ENCODE measurements at regions not wholly inside any gene's neighbourhood (a gene's known extent, or its start where the extent isn't known, plus 50 kb on each side); places are given as distances from the start of the nearest gene placed in this dataset.
A peak's percentile ranks its signal among the peaks of the same experiment; 100 is the strongest.

DNA sequence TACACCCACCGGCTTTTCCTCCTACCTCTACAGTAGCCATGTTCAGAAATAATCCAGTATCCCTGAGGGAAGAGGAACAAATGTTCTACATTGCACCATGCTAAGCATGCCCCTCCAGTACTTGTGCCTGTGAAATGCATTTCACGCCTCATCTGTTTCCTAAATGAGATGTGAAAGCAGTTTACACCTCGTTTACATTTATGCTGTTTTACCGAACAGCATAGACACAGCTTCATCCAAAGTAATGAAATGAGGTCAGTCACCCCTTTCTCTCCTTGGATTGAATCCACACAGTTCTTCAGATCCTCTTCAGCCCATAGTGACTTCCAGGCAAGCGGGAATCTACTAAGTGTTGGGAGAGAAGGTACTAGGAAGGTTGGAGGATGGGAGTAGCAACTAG is 514.3 kb downstream of the PDCD6IP start:
- DNase-seq: no peak

DNA sequence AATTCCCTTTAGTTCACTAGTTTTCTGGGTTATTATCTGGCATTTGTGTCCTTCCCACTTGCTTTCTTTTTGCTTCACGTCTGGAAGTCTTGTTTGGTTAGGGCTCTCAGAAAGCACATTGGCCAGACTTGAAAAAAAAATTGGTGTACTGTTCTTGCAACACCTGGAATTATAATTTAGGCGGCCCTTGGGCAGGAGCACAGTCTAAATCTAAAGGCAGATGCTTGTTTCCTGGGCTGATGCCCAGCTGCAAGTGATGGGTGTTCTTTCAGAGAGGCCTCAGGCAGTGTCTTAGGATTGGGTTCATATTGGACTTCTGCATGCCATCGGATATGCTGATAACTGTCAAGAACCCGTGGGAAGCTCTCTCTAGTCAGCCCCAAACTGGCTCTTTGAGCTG is 521.5 kb downstream of the PDCD6IP start:
- no peak for DNase-seq

DNA sequence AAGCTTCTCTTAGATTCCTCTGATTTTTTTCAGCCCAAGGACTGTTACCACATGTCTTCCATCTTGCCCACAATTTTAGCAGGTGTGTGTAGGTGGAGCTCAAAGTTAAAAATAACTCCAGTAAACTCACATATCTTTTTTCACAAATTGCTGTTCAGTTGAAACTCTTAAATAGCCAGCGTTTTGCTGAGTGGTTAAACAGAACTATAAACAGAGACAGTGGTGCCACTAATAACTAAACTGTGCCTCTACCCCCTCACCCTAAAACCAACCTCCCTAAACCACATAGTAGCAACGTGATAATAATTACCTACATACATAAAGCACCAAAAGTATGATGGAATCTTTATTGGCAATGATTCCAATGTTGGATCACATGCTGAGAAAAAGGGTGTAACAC is 525.1 kb downstream of the PDCD6IP start:
- no peak for DNase-seq

DNA sequence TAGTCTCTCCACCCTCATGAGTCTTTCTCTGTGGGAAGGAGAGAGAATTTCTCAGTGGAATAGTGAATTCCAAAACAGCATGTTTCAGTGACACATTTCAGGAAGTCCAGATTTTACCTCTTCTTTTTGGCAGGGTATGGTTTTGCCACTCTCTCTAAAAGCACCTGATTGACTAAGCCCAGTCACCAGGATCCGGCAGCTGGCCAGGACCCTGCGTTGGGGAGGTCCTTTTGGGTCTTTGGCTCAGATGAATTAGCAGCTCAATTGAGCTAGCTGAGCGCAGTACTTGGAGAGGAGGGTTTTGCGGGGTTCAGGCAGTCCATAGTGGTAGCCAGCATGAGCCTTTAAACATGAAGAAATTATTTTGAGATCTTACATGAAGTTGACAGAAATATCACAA is 548.2 kb downstream of the PDCD6IP start:
- no peak for DNase-seq

DNA sequence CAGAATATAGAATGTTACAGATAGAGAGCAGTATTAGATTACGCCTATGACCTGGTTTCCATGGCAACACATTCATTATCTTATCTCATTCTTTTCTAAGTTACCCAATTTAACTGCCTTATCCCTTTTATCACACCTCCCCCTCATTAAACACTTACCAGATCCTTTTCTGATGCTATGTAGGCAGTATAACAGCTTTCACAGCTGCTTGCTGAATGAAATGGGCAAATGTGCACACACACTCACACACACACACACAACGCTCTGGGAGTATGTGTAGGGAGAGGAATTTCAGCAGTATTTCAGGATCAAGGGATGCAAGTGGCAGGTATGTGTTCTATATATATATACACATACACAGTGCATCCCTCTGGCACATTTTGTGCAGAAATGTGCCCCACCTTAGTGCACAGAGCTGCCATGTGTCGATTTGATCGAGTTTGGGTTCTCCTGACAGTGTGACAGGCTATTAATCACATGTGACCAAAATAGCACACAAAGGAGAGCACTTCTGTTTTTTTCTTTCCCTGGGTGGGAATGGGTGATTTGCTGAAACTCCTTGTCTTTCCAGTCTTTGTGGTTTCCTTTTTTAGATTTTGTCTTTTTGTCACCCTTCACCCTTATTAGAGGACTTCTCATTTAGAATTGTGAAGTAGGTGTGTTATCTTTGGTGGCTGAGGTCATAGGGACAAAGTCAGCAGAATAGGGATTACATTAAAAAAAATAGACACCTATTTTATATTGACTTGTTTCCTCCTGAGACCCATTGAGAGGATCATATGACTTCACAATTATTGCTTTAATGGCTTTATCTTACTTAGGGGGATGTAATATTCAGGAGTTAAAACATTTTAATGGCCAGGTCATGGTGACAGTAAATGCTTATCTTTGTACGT is 553.7 kb downstream of the PDCD6IP start:
- DNase-seq: peak in 3 of 4 experiments; percentile 16 to 37 (median 37)

DNA sequence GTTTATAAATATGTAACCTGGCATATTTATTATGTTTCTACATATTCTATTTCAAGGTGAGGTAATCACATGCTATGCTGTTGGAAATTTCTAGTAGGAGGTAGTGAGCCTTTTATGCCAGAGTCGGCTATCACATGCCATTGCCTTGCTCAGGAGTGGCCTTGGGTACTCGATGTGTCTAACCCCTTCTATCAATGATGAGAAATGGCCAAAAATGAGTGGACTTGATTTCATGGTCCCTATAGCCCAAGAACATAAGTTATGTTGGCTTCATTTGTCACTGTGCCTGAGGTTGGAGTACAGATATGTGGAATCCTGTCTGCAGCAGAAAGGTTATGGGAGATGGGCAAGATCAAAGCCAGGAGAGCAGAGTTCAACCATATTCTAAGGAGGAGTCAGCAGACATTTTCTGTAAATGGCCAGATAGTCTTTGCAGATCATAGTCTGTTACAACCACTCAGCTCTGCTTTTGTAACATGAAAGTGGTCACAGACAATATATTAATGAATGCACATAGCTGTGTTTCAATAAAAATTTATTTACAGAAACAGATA is 554.4 kb downstream of the PDCD6IP start:
- DNase-seq: no peak

DNA sequence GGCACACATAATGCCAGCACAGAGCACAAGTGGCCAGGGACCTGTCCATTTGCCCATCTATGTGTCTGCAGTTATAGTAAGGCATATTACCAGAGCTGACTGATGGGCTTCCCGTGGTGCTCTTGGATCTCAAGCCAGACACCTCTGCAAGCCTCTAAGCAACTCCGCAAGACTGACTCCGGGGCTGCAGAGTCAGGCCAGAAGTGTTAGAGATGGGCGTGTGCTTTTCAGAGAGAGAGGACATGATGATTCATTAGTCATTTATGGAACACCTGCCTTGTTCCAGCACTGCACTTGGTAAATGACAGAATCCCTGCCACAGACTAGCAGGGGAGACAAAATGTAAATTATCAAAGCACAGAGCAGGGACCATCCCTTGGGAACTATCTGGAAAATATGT is 559.0 kb downstream of the PDCD6IP start:
- no peak for DNase-seq

DNA sequence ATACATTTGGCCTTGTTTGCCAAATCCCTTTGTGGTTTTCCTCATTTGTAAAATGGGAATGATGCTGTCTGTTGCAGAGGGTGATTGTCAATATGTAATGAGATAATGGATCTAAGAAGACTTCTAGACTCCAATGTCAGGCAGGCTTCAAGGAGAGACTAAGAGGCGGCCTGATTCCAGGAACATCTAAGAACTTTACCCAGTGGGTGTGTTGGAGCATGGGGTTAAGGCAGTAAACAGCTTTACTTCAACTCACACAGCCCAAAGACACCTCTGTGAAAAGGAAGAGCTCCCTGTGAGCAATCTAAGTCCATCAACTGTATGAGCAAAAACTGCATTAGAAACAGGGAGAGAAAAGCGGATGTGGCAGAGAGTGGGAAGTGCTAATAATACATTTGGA is 560.6 kb downstream of the PDCD6IP start:
- no peak for DNase-seq

DNA sequence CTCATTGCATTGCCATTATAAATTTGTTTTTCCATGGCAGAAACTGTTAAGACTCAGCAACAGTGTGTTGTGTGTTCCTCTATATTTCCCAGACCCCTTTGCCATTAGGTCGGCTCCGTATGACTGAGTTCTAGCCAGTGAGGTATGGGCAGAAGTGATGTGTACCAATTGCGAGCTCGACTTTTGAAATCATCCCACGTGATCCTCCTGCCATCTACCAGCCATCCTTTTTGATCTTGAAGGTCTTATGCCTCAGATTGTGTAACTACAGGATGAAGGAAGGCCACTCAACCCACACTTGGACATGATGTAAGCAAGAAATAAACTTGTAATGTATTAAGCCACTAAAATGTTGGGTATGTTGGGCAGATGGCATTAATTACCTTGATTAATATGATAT is 562.3 kb downstream of the PDCD6IP start:
- DNase-seq: peak; percentile 62 to 84 (median 77)

DNA sequence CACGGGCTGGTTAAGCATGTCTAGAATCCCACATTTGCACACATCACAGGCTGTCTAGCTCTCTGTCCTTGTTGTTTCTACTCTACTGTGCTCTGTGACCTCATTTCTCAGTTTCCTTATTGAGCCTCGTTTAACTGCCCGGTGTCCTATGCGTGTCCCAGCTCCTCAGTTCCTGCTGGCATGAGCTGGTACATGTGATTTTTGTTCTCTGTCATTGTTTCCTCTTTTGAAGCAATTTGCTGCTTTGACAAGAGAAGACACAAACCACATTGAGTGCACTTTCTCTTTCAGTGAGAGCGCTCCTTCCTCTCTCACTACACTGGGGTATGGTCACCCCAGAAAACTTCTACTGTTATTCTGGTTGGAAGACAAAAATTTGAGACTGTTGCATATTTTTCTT is 563.5 kb downstream of the PDCD6IP start:
- peak; percentile 82 to 95 (median 90) for DNase-seq

DNA sequence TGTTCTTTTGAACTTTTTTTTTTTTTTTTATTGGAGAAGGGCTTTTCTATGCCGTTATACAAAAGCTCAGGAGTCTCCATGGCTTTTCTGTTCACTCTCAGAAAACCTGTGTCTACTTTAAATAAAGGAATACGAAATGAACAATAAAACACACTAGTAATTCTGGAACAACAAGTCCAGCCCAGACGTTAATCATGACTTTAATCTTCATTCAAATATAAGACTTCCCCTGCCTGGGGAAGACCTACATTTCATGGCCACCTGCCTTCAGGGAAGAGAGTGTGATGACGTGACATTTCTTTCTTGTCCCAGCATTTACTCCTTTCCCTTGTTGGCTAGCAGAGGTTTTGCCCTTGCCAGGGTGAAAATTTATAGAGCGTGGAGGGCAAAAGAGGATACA is 564.5 kb downstream of the PDCD6IP start:
- DNase-seq: no peak

DNA sequence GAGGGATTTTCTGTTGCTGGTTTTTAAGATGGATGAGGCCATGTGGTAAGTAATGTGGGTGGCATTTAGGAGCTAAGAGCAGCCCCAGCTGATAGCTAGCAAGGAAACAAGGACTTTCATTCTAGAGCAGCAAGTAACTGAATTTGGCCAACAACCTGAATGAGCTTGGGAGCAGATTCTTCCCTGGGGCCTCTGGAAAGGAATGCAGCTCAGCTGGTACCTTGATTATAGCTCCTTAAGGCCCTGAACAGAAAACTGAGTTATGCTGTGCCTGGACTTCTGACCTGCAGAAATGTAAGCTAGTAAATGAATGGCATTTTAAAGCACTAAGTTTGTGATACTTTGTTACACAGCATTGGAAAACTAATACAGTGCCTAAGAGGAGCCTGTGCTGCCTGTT is 565.5 kb downstream of the PDCD6IP start:
- DNase-seq: peak in 2 of 4 experiments; percentile 14 to 35

DNA sequence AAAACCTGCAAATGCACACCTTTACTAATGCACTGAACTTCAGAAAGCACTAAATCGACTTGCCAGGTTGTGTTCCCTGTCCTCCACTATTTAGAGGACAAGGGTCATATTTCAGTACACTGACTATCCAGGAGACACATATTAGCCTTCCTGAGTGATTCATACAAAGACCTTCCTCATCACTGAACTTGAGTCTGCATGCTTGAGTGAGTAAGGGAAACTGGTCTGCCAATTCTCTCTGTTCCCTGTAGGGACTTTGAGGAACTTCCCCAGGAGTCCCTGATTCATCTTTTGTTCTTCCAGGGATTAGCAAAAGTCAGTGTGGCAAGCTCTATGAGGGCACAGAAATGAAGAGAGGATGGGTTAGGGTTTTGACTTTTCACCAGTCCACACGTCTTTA is 565.9 kb downstream of the PDCD6IP start:
- peak; percentile 58 to 86 (median 74) for DNase-seq

DNA sequence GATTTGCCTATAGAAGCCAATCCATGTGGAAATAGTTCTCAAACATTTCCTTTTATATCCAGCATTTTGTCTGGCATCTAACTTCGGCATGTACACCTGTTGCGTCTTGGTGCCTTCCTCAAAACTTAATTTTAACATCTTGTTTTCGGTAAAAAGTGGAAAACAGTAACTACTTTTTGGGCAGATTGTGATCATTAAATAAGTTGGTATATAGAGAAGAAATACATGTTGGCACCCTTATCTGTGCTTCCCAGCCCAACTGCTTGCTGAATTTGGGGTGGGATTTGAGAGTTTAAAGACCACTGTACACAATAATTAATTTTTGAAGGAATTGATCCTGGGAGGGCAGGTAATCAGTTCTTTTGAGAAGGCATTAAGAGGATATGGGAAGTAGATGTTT is 566.8 kb downstream of the PDCD6IP start:
- no peak for DNase-seq

DNA sequence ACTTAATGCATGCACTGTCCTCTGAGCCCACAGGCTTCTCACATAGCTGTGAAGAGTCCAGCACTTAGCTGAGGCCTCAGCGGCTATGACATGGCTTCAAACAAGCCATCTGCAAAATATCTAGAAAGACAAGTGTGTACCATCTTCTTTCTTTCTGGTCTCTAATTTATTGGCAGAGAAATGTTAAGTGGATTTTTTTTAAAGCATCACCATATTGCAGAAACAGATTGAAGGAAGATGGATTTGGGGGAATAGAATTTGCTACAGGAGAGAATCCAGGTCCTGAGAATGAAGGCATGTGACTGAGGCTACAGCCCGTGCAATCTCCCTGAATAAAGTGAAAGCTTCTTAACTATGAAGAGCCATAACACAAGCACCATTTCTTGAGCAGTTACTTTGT is 567.3 kb downstream of the PDCD6IP start:
- DNase-seq: no peak

DNA sequence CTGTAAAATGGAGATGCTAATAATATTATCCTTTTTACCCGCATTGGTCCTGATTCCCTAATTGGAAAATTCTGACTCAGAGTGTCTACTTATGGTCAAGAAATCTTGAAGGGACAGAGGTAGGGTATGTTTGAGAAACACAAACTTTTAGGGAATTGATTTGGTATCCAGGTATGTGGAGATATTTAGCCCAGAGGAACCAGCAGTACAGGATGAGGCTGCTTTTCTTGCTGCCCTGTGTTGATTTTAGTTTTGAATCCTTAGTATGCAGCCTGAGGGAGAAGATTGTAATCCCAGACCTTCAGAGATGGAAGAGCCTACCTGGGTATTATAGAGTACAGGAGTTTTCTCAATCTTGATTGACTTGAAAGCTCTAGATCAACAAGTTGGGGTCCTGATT is 569.1 kb downstream of the PDCD6IP start:
- no peak for DNase-seq

DNA sequence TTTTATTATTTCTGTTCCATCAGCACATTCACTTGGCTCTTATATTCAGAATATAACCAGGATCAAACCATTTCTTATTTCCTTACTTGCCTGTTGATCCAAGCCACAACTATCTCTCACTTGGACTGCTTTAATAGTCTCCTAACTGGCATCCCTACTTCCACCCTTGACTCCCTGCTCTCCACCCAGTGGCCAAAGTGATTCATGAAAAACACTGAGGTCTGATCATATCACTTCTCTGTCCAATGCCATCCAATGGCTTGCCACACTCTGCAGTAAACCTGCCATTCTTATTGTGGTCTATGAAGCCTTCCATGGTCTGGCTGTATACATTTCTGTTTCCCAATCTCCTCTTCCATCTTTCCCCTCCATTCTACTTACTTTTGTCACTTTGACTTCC is 576.1 kb downstream of the PDCD6IP start:
- no peak for DNase-seq

DNA sequence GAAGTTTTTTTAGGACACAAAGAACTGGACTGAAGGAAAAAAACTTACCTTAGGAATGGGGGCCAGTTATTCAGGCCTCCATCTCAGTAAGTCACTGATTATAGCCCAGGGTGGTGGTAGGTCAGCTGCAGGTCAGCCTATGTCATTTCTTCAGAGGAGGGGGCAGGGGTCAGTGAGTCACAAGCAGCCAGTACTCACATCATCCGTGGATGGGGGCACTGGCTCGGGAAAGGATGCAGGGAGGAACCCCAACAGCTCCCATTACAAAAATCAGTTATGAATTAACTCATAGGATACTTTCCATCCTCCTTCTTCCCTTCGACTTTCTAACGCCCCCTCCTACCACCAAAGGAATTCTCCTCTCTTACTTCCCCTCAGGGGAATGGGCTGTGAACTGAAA is 578.3 kb downstream of the PDCD6IP start:
- DNase-seq: no peak

DNA sequence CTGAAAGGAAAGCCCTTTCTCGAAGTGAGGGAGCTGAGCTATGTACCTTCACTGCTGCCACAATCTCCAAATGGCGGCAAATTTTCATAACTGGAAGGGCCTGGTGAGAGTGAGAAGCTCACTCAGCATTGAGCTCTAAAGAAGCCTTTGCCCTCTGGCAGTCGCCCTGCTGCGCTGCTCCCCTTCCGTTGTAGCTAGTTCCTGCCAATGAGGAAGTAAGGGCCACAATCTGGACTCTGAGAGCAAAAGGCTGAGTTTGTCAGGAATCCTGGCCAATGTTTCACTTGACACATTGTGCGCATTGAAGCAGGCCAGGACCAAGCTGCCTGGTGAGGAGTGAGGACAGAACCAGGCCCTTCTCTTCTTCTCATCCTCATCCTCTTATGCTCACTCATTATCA is 579.5 kb downstream of the PDCD6IP start:
- peak; percentile 18 to 56 (median 41) for DNase-seq

DNA sequence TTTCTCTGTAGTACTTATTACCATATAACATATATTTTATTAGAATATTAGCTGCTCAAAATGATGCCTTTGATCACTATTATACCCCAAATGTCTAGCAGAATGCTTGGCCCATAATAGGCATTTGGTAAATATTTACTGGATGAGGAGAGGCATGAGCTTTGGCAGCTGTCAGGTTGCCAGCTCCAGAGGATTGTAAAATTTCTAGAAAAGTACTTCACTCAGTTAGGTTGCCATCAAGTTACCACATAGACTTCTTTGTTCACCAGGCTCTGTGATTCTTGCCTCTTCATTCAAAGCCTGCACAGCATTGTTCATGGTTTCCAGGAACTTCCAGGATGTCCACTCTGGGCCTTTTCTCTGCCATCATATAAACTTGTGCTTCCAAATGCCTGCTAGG is 582.8 kb downstream of the PDCD6IP start:
- no peak for DNase-seq

DNA sequence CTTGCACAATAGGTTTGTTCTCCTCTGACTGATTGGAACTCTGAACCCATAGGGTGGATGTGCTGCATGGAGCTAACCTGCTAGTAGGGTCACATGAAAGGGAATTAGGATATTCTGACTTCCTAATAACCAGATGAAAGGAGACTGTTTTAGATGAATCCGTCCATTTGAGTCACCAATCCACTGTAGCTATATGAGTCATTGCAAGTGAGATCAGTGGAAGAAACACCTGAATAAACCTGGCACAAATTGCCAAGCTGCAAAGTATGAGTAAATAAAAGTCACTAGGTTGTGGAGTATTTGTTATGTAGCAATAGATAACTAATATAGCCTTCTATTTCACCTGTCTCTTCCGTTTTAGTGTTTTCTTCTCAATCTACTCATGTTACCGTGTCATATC is 584.4 kb downstream of the PDCD6IP start:
- DNase-seq: no peak

DNA sequence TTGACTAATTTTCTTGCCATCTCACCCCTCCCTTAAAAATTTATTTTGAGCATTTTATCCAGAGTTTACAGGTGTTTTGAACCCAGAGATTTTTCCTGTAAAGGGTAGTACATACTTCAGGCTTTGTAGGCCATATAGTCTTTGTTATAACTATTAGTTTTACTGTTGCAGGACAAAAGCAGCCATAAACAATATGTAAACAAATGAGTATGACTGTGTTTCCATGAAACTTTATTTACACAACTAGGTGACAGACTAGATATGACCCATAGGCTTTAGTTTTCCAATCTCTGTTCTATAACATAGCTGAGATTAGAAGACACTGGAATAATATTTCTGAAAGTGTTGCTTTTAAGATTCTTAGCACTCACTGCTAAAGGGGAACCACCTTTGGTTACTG is 587.9 kb downstream of the PDCD6IP start:
- no peak for DNase-seq

DNA sequence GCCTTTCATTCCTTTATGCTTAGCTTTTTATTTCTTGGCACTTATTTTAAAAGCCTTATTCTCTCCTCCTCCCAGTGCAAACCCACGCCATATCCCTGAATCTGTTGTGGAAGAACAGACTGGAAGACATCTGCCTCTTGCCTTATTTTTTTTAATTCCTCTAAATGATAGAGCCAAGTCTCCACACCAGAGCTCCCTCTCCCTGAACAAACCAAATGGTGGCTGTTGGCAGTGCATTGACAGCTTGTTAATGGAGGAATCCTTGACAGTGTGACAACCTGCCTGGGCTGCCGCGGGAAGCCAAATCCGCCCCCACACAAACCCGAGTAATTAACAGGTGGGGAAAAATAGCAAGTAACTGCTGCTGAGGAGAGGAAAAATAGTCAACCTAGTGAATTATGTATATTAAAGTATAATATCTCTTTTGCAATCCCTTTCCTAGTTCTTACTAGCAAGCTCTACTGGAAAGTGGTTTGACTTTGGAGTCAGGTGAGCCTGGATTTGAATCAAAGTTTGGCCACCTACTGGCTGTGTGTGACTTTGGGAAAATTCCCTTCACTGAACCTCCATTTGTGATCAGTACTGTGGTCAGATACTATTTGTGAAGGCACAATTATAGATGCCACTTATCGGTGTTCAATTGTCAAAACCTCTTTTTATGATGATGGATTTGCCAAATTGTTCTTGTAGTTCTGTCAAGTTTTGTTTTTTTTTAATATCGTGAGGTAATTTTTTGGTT is 589.6 kb downstream of the PDCD6IP start:
- no peak for DNase-seq

DNA sequence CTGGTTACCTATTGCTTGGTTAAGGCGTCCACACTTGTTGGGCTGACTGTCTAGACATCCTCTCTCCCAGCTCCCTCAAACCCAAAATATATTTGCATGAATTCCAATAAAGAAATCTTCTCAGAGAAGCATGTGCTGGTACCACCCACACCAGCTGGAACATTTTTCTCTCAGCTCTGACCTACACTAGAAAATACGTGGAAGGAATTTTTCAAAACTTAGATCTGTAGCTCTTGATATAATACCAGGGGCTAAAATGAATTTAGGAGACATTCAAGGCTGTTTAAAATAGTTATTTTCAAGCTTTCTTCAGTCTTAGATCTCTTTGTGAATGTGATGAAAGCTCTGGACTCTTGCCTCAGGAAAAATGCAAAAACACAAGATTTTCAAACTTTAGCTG is 590.4 kb downstream of the PDCD6IP start:
- DNase-seq: no peak
